Duodenal mucosa (tissue), 2 donors: ENCODE measurements at regions not wholly inside any gene's neighbourhood (a gene's known extent, or its start where the extent isn't known, plus 50 kb on each side); places are given as distances from the start of the nearest gene placed in this dataset.

Experiments
- H3K27ac ChIP-seq: one replicate; pipeline ENCODE4 v1.7.0; 2013; ENCODE audit warnings: low read depth, low read length
- H3K27me3 ChIP-seq, 2 donors: one replicate each; pipeline ENCODE4 v1.7.0; 2013; ENCODE audit warnings: low read length in 2 of 2, control low read depth in 1 of 2; ENCODE audit not compliant: insufficient read depth in 2 of 2, control insufficient read depth in 1 of 2
- H3K36me3 ChIP-seq, 2 donors: one replicate each; pipeline ENCODE4 v1.7.0; 2013; ENCODE audit warnings: low read length in 2 of 2, control low read depth in 1 of 2; ENCODE audit not compliant: insufficient read depth in 2 of 2, control insufficient read depth in 1 of 2
- H3K4me1 ChIP-seq, 2 donors: one replicate each; pipeline ENCODE4 v1.7.0; 2013; ENCODE audit warnings: low read length in 2 of 2, control low read depth in 1 of 2; ENCODE audit not compliant: insufficient read depth in 2 of 2, control insufficient read depth in 1 of 2
- H3K4me3 ChIP-seq, 2 donors: one replicate each; pipeline ENCODE4 v1.7.0; 2013; ENCODE audit warnings: low read length in 2 of 2, low read depth in 1 of 2
- H3K9ac ChIP-seq, 2 donors: one replicate each; pipeline ENCODE4 v1.7.0; 2013; ENCODE audit warnings: low read length in 2 of 2, low read depth in 1 of 2
- H3K9me3 ChIP-seq, 2 donors: one replicate each; pipeline ENCODE4 v1.7.0; 2013; ENCODE audit warnings: low read length in 2 of 2, control low read depth in 1 of 2; ENCODE audit not compliant: control insufficient read depth in 1 of 2

DNA sequence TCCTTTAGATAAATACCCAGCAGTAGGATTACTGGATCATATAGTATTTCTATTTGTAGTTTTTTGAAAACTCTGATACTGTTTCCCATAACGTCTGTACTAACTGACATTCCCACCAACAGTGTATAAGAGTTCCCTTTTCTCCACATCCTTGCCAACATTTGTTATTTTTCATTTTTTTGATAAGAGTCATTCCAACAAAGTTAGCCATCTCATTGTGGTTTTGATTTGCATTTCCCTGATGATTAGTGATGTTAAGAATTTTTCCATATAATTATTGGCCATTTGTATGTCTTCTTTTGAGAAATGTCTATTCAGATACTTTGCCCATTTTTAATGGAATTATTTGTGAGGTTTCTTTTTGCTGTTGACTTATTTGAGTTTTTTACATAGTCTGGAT is 486.0 kb downstream of the FLRT2 start:
- Histone ChIP-seq H3K4me1 (no peaks in the 10 kb centered on the region), H3K27ac (no peak overlapping the region), H3K27me3 (no peaks in the 10 kb centered on the region), H3K9me3 (peaks cover 2 to 3% of the 10 kb centered on the region in 2 donors), H3K4me3 (no peak overlapping the region), H3K9ac (no peak overlapping the region), H3K36me3 (no peaks in the 10 kb centered on the region)

DNA sequence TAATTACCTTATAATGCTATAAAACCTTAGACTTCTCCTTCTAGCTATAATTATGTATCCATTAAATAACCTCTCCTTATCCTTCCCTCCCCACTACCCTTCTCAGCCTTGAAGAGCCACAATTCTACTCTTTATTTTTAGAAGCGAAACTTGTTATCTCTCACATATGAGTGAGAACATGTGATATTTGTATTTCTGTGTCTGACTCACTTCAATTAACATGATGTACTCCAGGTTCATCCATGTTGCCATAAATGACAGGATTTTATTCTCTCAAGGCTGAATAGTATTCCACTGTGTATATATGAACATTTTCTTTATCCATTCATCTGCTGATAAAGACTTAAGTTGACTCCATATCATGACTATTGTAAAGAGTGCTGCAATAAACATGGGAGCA is 485.6 kb downstream of the FLRT2 start:
- no peak overlapping the region for H3K4me3 ChIP-seq

GRCh38 chr14:86013641-86014040 is 483.7 kb downstream of the FLRT2 start:
- Histone ChIP-seq H3K4me3 (no peak overlapping the region), H3K27me3 (no peaks in the 10 kb centered on the region), H3K27ac (no peak overlapping the region), H3K36me3 (no peaks in the 10 kb centered on the region), H3K9ac (no peak overlapping the region), H3K4me1 (no peaks in the 10 kb centered on the region), H3K9me3 (peaks cover 2 to 3% of the 10 kb centered on the region in 2 donors)

More for the DNA sequence above, 485.6 kb downstream of the FLRT2 start:
- peaks cover 2 to 3% of the 10 kb centered on the region in 2 donors for H3K9me3 ChIP-seq
- no peaks in the 10 kb centered on the region for H3K36me3 ChIP-seq
- H3K4me1 ChIP-seq: no peaks in the 10 kb centered on the region
- no peaks in the 10 kb centered on the region for H3K27me3 ChIP-seq
- no peak overlapping the region for H3K27ac ChIP-seq
- no peak overlapping the region for H3K9ac ChIP-seq

DNA sequence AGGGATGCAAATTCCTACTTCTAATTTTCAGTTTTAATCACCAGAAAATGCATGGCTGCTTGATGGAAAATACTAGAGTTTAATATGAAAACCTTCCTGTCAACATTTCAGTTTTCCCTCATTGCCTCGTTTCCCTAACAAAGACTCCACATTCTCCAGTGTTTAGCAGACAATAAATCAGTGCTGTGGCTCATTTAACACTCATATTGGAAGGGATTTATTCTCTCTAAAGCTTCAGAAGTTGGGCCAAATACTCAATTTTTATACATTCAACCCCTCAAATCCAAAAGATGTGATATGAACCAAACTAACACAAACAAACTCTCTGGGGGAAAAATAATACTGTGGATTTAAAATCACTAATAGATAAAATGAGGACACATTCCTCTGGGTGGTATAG is 482.5 kb downstream of the FLRT2 start:
- no peaks in the 10 kb centered on the region for H3K27me3 ChIP-seq
- H3K27ac ChIP-seq: no peak overlapping the region
- H3K9me3 ChIP-seq: peaks cover 0 to 3% of the 10 kb centered on the region in 2 donors
- no peak overlapping the region for H3K4me3 ChIP-seq
- H3K36me3 ChIP-seq: no peaks in the 10 kb centered on the region
- no peak overlapping the region for H3K9ac ChIP-seq
- no peaks in the 10 kb centered on the region for H3K4me1 ChIP-seq

GRCh38 chr14:86003998-86004397 is 474.1 kb downstream of the FLRT2 start:
- Histone ChIP-seq H3K27me3 (no peaks in the 10 kb centered on the region), H3K9ac (no peak overlapping the region), H3K36me3 (no peaks in the 10 kb centered on the region), H3K4me1 (no peaks in the 10 kb centered on the region), H3K9me3 (peaks cover 0 to 3% of the 10 kb centered on the region in 2 donors), H3K4me3 (no peak overlapping the region), H3K27ac (no peak overlapping the region)

DNA sequence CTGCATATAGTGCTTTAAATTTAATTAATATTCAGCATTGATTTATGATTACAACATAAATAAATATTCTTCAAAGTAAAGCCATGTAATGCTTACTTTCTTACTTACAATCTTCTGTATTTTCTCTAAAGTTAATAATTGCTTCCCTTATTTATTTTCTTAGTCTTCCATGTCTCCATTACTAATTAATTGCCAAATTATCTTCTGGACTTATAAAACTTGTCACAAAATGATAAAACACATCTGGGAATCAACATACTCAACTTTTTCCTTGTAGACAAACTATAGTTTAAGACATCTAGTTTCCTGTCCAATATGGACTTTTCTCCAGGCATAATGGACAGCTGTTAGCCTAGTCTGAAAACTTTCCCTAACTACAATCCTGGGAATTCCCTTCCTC is 466.6 kb downstream of the FLRT2 start:
- H3K9me3 ChIP-seq: peaks cover 0 to 6% of the 10 kb centered on the region in 2 donors
- H3K4me3 ChIP-seq: no peak overlapping the region
- H3K36me3 ChIP-seq: no peaks in the 10 kb centered on the region
- H3K4me1 ChIP-seq: no peaks in the 10 kb centered on the region
- H3K27ac ChIP-seq: no peak overlapping the region
- H3K27me3 ChIP-seq: no peaks in the 10 kb centered on the region
- H3K9ac ChIP-seq: no peak overlapping the region

DNA sequence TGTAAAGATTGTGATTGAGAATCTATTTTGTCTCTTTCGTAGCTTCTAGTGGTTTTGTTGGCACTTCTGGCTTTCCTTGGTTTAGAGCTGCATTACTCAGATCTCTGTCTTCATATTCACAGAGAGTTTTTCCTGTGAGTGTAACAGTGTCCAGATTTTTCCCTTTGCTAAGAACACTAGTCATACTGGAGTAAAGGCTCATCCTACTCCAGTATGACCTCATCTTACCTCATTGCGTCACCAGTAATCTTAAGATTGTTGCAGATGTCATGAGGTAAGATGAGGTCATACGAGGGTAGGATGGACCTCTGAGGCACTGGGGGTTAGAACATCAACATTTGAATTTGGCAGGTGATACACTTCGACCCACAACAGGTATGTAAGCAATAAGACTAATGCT is 461.2 kb downstream of the FLRT2 start:
- peaks cover 3 to 8% of the 10 kb centered on the region in 2 donors for H3K9me3 ChIP-seq
- H3K27me3 ChIP-seq: no peaks in the 10 kb centered on the region
- H3K4me3 ChIP-seq: no peak overlapping the region
- H3K27ac ChIP-seq: no peak overlapping the region
- H3K36me3 ChIP-seq: no peaks in the 10 kb centered on the region
- H3K9ac ChIP-seq: no peak overlapping the region
- H3K4me1 ChIP-seq: no peaks in the 10 kb centered on the region

DNA sequence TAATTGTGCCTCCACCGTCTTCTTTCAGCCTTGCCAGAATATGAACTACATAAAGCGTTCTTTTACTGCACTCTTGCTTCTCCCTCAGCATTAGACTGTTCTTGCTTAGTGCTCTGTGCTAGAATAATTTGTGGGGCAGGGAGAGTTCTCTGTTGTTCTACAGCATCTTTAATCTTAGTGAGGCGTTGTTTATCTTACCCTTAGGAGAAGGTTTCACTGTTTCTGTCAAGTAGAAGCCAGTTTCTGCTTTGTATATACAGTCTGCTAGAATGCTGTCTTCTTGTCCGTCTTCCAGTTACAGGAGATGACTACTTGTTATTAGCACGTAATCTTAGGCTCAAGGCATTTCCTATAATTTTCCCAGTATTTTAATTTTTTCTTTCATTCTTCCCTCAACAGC is 458.0 kb downstream of the FLRT2 start:
- Histone ChIP-seq H3K9me3 (peaks cover 2 to 8% of the 10 kb centered on the region in 2 donors), H3K9ac (no peak overlapping the region), H3K36me3 (no peaks in the 10 kb centered on the region), H3K4me3 (no peak overlapping the region), H3K27ac (no peak overlapping the region), H3K4me1 (no peaks in the 10 kb centered on the region), H3K27me3 (no peaks in the 10 kb centered on the region)

DNA sequence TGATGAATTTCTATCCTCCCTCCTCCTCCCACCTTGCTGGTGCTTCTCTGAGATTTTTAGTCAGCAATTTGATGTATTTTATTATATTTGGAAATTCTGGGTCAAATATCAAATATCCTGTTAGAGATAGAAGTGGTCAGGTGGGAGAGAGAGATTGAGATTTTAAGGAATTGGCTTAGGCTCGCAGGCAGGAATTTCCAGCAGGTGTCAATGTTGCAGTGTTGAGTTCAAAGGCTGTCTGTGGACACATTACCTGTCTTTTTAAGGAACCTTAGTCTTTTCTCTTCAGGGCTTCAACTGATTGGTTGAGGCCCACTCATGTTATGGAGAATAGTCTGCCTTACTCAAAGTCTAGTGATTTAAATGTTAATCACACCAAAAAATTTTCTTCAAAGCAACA is 457.3 kb downstream of the FLRT2 start:
- no peaks in the 10 kb centered on the region for H3K27me3 ChIP-seq
- no peak overlapping the region for H3K9ac ChIP-seq
- no peaks in the 10 kb centered on the region for H3K4me1 ChIP-seq
- no peak overlapping the region for H3K27ac ChIP-seq
- H3K9me3 ChIP-seq: peaks cover 2 to 8% of the 10 kb centered on the region in 2 donors
- H3K36me3 ChIP-seq: no peaks in the 10 kb centered on the region
- no peak overlapping the region for H3K4me3 ChIP-seq

DNA sequence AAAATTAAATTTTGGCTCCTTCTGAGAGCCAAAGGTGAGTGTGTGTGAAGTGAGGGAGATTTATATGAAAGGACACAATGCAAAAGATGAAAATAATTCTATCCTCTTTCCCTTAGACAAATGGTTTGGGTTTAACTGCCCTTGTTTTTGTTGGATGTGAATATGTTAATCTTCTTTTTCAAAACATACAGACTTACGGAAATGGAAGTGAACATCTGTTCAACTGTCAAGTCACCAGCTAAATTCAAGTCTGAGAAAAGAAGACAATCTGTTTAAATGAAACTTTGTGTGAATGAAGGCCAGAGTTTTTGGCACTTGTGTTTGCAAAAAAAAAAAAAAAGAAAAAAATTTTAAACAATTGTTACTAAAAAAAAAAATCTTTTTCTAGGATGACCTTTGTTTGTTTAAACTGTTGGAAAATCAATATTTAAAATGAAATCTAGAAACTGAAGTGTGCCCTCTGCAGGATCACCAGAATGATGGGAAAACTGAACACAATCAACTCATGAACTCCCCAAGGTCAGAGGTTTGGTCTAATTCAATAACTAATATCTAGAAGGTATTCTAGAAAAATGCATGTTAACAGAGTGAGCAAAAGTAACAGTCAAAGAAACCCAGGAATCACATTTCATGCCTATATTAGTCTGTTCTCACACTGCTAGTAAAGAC is 448.8 kb downstream of the FLRT2 start:
- no peak overlapping the region for H3K27ac ChIP-seq
- no peak overlapping the region for H3K4me3 ChIP-seq
- peaks cover 11 to 12% of the 10 kb centered on the region in 2 donors for H3K9me3 ChIP-seq
- no peaks in the 10 kb centered on the region for H3K27me3 ChIP-seq
- no peaks in the 10 kb centered on the region for H3K4me1 ChIP-seq
- H3K9ac ChIP-seq: no peak overlapping the region
- no peaks in the 10 kb centered on the region for H3K36me3 ChIP-seq
